Stomach (tissue), 8 donors: ENCODE measurements at regions not wholly inside any gene's neighbourhood (a gene's known extent, or its start where the extent isn't known, plus 50 kb on each side); places are given as distances from the start of the nearest gene placed in this dataset.
A peak's percentile ranks its signal among the peaks of the same experiment; 100 is the strongest.

Experiments
- DNase-seq, 2 donors: peaks; one replicate each; pipeline versions ENCODE4 v3.0.0 to v3.0.0-alpha.2; 2013 to 2019
- H3K27ac ChIP-seq, 5 donors: fragments of 200-600 bp in 4 of 5; sonication (generic) in 4 of 5; one replicate each; pipeline ENCODE4 v1.5.1; 2013 to 2019; ENCODE audit warnings: mild to moderate bottlenecking in 1 of 5, moderate library complexity in 1 of 5
- H3K27me3 ChIP-seq, 3 donors: fragments of 200-600 bp; sonication (generic); one replicate each; pipeline ENCODE4 v1.5.1; 2017 to 2019; ENCODE audit warnings: mixed run types in 1 of 3
- H3K36me3 ChIP-seq, 4 donors: fragments of 200-600 bp; sonication (generic); 1 replicate in 3 of 4; 2 replicates in 1 of 4; pipeline ENCODE4 v1.5.1; 2016 to 2019
- H3K4me1 ChIP-seq, 4 donors: fragments of 200-600 bp; sonication (generic); one replicate each; pipeline ENCODE4 v1.5.1; 2016 to 2019
- H3K4me3 ChIP-seq, 4 donors: fragments of 200-600 bp; sonication (generic) in 3 of 4; one replicate each; pipeline ENCODE4 v1.5.1; 2016 to 2019; ENCODE audit warnings: mild to moderate bottlenecking in 1 of 4
- H3K9me3 ChIP-seq, 4 donors: fragments of 200-600 bp; sonication (generic); one replicate each; pipeline ENCODE4 v1.5.1; 2016 to 2019
- CTCF ChIP-seq, 7 experiments: fragments of 450-650 bp in 4 of 7; fragments of 200-600 bp in 3 of 7; sonication (generic) in 3 of 7; IDR thresholded peaks; one replicate each; pipeline ENCODE4 v1.5.1; 2016 to 2019; ENCODE audit warnings: antibody characterized with exemption in 7 of 7, control low read depth in 2 of 7, mild to moderate bottlenecking in 1 of 7
- EP300 ChIP-seq: sonication (generic); formaldehyde crosslinking; IDR thresholded peaks from one replicate; pipeline ENCODE4 v1.6.1; 2017; ENCODE audit warnings: antibody characterized with exemption
- POLR2A ChIP-seq, 4 donors: fragments of 450-650 bp; IDR thresholded peaks; one replicate each; pipeline ENCODE4 v1.6.1; 2016; ENCODE audit warnings: antibody characterized with exemption in 4 of 4, control low read depth in 2 of 4, mild to moderate bottlenecking in 1 of 4, moderate library complexity in 1 of 4
- POLR2AphosphoS5 ChIP-seq, 3 donors: sonication (generic); formaldehyde crosslinking; IDR thresholded peaks; one replicate each; pipeline ENCODE4 v1.6.1; 2016; ENCODE audit warnings: antibody characterized with exemption in 3 of 3
- WGBS, 5 donors: extraction: QIAGEN DNeasy Blood & Tissue Kit in 3 of 5; methylation state at CpG; one replicate each; pipeline versions ENCODE4 v1.1.5 to v1.1.7; 2013 to 2018; 5-methylcytosine and 5-hydroxymethylcytosine counted together
- intact Hi-C: fragments of 100-400 bp; cut with DNase I; formaldehyde crosslinking; loops from one replicate; pipeline ENCODE4 v1.15.1; 2023; ENCODE audit warnings: low total_unique reads
- donor health status: healthy with polysubstance abuse.
- donor health status: Bipolar disorder and iron deficiency.
- donor health status: healthy.

- no peak for DNase-seq
- no peaks in the 10 kb centered on the region for H3K36me3 ChIP-seq
- intact Hi-C loops: no loop called here
- 88 to 97% (median 93%) methylated on average over 2 of the region's 2 CpGs for WGBS, 5 donors
- TF ChIP-seq EP300: no peak
- TF ChIP-seq POLR2A (IDR thresholded peaks at IDR 0.05): no peak
- TF ChIP-seq CTCF (IDR thresholded peaks at IDR 0.05): no peak
- TF ChIP-seq POLR2AphosphoS5 (IDR thresholded peaks at IDR 0.05): no peak
- no peaks in the 10 kb centered on the region for H3K27me3 ChIP-seq
- H3K4me3 ChIP-seq: no peak overlapping the region
- no peaks in the 10 kb centered on the region for H3K4me1 ChIP-seq
- H3K9me3 ChIP-seq: no peaks in the 10 kb centered on the region
- no peak overlapping the region for H3K27ac ChIP-seq
Measured at GRCh38 chr21:16409352-16409751, 679.6 kb downstream of the USP25 start.

DNA sequence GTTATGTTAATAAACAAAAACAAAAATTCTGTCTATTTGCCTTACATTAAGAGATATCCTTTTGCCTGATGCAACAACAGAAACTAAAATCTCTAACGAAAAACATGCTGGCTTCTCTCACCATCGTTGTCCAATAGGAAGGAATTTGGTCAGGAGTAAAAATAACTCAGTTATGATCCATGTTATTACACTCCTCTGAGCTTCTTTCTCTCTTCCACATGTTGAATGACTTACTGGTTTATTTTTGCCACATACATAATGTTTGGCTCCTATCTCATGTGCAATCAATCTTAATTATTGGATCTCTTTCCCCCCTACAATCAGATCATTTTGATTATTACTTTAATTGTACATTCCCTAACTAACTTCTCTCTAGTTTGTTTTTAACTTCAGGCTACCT, 688.4 kb downstream of the USP25 start:
- no peaks in the 10 kb centered on the region for H3K27me3 ChIP-seq
- intact Hi-C loops: no loop called here
- H3K27ac ChIP-seq: peak overlapping the region in 4 of 5 donors; percentile 42 to 82 (median 78)
- DNase-seq: peak in 1 of 2 donors; percentile 33
- no peaks in the 10 kb centered on the region for H3K36me3 ChIP-seq
- H3K4me3 ChIP-seq: no peak overlapping the region
- H3K9me3 ChIP-seq: no peaks in the 10 kb centered on the region
- 41 to 71% (median 60%) methylated on average over 2 of the region's 2 CpGs for WGBS, 5 donors
- peaks cover 0 to 39% (median 23%) of the 10 kb centered on the region in 4 donors for H3K4me1 ChIP-seq
- TF ChIP-seq EP300 (no peak), POLR2AphosphoS5 (IDR thresholded peaks at IDR 0.05) (no peak), CTCF (IDR thresholded peaks at IDR 0.05) (no peak), POLR2A (IDR thresholded peaks at IDR 0.05) (no peak)

DNA sequence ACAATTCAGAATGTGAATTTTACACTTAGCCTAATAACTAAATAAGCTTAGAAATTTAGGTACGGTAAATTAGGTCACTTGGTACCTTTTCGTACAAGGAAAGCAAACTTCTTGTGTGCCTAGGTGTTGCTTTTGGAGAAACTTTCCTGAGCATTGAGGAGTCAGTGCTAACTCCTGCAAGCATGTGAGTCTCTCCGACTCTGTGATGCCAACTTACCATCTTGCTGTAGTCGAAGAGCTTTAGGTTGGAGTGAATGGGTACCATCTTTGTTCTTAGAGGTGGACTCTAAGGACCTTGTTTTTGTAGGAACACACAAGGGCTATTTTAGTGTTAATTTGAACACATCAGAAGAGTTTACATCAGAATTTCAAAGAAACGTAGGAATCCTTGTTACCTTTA, 688.9 kb downstream of the USP25 start:
- H3K4me1 ChIP-seq: peaks cover 0 to 43% (median 25%) of the 10 kb centered on the region in 4 donors
- peak overlapping the region in 1 of 4 donors; percentile 36 for H3K4me3 ChIP-seq
- H3K9me3 ChIP-seq: no peaks in the 10 kb centered on the region
- peak overlapping the region in 4 of 5 donors; percentile 42 to 82 (median 78) for H3K27ac ChIP-seq
- DNase-seq: no peak
- intact Hi-C loops: no loop called here
- 76 to 86% (median 81%) methylated on average over 5 of the region's 5 CpGs for WGBS, 5 donors
- no peaks in the 10 kb centered on the region for H3K27me3 ChIP-seq
- H3K36me3 ChIP-seq: no peaks in the 10 kb centered on the region
- TF ChIP-seq POLR2A (IDR thresholded peaks at IDR 0.05): no peak
- TF ChIP-seq POLR2AphosphoS5 (IDR thresholded peaks at IDR 0.05): no peak
- TF ChIP-seq CTCF (IDR thresholded peaks at IDR 0.05): no peak
- no peak for TF ChIP-seq EP300

DNA sequence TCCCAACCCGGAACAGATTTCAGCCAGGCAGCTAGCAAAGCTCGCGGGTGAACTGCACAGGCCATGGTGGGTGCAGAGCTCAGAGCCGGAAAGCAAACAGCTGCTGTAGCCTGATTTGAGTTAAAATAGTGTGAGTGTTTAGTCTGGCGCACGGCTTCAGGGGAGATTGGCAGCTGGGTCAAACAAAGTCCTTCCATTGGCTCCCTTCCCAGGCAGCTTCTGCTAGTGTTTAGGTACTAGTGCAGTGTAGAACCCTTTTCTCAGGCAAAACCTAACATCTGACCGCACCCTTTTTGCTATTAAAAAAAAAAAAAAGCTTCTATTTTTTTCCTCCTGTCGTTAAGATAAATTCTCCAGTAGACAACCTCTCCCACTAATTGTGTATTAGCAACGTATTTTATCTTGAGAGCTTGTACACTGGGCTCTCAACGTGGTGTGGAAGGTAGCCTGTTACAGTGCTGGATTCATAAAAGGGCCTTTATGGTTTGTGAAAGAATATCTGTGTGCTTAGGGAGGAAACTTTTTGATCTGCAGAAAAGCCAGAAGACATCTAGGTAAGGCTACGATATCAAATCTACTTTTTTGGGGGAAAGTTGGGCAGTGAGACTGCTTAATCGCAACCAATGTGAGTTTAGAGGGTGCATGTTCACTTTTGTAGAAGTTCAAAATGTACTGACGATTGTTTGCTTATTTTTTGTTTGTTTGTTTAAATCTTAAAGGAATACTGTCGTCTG, 689.6 kb downstream of the USP25 start:
- H3K4me3 ChIP-seq: peak overlapping the region; percentile 23 to 36 (median 31)
- TF ChIP-seq POLR2AphosphoS5 (IDR thresholded peaks at IDR 0.05) (peak in 2 of 3 donors; percentile 3 to 8), EP300 (no peak)
- DNase-seq: peak; percentile 81 to 92
- intact Hi-C loops: no loop called here
- peak overlapping the region; percentile 42 to 82 (median 76) for H3K27ac ChIP-seq
- 13 to 20% (median 15%) methylated on average over 14 of the region's 14 CpGs for WGBS, 5 donors
- peaks cover 0 to 49% (median 27%) of the 10 kb centered on the region in 4 donors for H3K4me1 ChIP-seq
- no peaks in the 10 kb centered on the region for H3K9me3 ChIP-seq
- H3K27me3 ChIP-seq: no peaks in the 10 kb centered on the region
- no peaks in the 10 kb centered on the region for H3K36me3 ChIP-seq
